Parathyroid adenoma (tissue), 2 donors: ENCODE measurements at regions not wholly inside any gene's neighbourhood (a gene's known extent, or its start where the extent isn't known, plus 50 kb on each side); places are given as distances from the start of the nearest gene placed in this dataset.

ENCODE experiments used
- H2AFZ ChIP-seq: fragments of 300-600 bp; sonication (generic); one replicate; pipeline ENCODE4 v1.7.0; 2017; ENCODE audit warnings: antibody characterized with exemption, mild to moderate bottlenecking
- H3K27ac ChIP-seq: fragments of 300-600 bp; sonication (generic); one replicate; pipeline ENCODE4 v1.7.0; 2017
- H3K27me3 ChIP-seq: fragments of 300-600 bp; sonication (generic); one replicate; pipeline ENCODE4 v1.7.0; 2017; ENCODE audit warnings: low read length; ENCODE audit not compliant: control insufficient read depth, insufficient read depth
- H3K36me3 ChIP-seq: fragments of 300-600 bp; sonication (generic); one replicate; pipeline ENCODE4 v1.7.0; 2017; ENCODE audit warnings: low read length; ENCODE audit not compliant: control insufficient read depth, insufficient read depth
- H3K4me1 ChIP-seq: fragments of 300-600 bp; sonication (generic); one replicate; pipeline ENCODE4 v1.7.0; 2017; ENCODE audit warnings: control low read depth
- H3K4me2 ChIP-seq: fragments of 300-600 bp; sonication (generic); one replicate; pipeline ENCODE4 v1.7.0; 2017; ENCODE audit warnings: low read length
- H3K4me3 ChIP-seq: fragments of 300-600 bp; sonication (generic); one replicate; pipeline ENCODE4 v1.7.0; 2017; ENCODE audit warnings: low read depth, low read length
- H3K79me2 ChIP-seq: fragments of 300-600 bp; sonication (generic); one replicate; pipeline ENCODE4 v1.7.0; 2017; ENCODE audit warnings: control low read depth
- H3K9ac ChIP-seq: fragments of 300-600 bp; sonication (generic); one replicate; pipeline ENCODE4 v1.7.0; 2017; ENCODE audit warnings: mild to moderate bottlenecking
- H3K9me3 ChIP-seq: fragments of 300-600 bp; sonication (generic); one replicate; pipeline ENCODE4 v1.7.0; 2017; ENCODE audit warnings: low read length; ENCODE audit not compliant: control insufficient read depth
- TF ChIP-seq, protein P1 (sequence below): fragments of 300-600 bp; sonication (generic); IDR thresholded peaks from one replicate; pipeline ENCODE4 v1.7.0; 2017; ENCODE audit warnings: antibody characterized with exemption, mild to moderate bottlenecking
- donor health status: primary hyperparathyroidism.

DNA sequence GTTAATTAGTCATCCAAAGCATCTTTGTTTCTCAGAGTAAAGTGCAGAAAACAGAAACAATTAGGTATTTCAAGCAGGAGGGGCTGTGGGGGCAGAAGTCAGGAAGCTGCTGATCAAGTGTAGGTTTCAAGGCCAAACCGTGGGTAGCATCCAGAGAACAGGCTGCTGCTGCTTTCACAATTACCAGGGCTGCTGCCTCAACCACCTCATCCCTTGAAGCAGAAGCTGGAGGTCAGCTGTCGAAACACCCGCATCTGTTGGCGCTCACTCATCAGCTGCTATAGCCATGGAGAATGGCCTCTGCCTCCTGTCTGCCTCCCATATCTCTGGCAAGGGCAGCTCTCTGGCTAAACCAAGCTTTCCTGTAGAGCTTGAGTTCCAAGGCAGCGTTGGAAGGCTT, 122.9 kb upstream of the OSMR start:
- Histone ChIP-seq H3K4me3 (no peak overlapping the region), H3K9me3 (no peaks in the 10 kb centered on the region), H3K36me3 (no peaks in the 10 kb centered on the region), H3K4me1 (no peaks in the 10 kb centered on the region), H2AFZ (no peak overlapping the region), H3K9ac (no peak overlapping the region), H3K27me3 (no peaks in the 10 kb centered on the region), H3K27ac (no peak overlapping the region), H3K79me2 (no peaks in the 10 kb centered on the region), H3K4me2 (no peak overlapping the region)
- TF ChIP-seq, protein P1, sequence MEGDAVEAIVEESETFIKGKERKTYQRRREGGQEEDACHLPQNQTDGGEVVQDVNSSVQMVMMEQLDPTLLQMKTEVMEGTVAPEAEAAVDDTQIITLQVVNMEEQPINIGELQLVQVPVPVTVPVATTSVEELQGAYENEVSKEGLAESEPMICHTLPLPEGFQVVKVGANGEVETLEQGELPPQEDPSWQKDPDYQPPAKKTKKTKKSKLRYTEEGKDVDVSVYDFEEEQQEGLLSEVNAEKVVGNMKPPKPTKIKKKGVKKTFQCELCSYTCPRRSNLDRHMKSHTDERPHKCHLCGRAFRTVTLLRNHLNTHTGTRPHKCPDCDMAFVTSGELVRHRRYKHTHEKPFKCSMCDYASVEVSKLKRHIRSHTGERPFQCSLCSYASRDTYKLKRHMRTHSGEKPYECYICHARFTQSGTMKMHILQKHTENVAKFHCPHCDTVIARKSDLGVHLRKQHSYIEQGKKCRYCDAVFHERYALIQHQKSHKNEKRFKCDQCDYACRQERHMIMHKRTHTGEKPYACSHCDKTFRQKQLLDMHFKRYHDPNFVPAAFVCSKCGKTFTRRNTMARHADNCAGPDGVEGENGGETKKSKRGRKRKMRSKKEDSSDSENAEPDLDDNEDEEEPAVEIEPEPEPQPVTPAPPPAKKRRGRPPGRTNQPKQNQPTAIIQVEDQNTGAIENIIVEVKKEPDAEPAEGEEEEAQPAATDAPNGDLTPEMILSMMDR, result no peak

DNA sequence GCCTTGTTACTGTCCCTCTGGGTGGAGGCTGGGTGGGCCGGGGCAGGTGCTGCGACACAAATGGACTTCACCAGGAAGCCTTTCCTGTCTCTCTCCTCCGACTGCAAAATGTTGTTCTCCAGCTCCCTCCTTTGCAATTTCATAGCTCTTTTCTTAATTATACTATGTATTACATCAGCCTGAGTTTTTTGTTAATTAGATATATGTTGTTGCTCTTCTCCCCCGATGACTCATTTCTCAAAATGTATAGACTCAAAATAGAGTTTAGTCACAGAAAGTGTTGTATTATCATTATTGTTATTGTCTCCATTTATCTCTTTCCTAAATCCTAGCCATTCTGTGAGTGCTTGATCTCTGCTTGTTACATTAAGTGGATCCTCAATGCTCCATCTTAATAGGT, 122.4 kb upstream of the OSMR start:
- no peaks in the 10 kb centered on the region for H3K79me2 ChIP-seq
- H3K9ac ChIP-seq, result no peak overlapping the region
- TF ChIP-seq, protein P1, result no peak
- H3K4me3 ChIP-seq, result no peak overlapping the region
- no peak overlapping the region for H3K27ac ChIP-seq
- no peaks in the 10 kb centered on the region for H3K9me3 ChIP-seq
- H3K4me2 ChIP-seq, result no peak overlapping the region
- no peaks in the 10 kb centered on the region for H3K36me3 ChIP-seq
- no peaks in the 10 kb centered on the region for H3K27me3 ChIP-seq
- H2AFZ ChIP-seq, result no peak overlapping the region
- no peaks in the 10 kb centered on the region for H3K4me1 ChIP-seq

DNA sequence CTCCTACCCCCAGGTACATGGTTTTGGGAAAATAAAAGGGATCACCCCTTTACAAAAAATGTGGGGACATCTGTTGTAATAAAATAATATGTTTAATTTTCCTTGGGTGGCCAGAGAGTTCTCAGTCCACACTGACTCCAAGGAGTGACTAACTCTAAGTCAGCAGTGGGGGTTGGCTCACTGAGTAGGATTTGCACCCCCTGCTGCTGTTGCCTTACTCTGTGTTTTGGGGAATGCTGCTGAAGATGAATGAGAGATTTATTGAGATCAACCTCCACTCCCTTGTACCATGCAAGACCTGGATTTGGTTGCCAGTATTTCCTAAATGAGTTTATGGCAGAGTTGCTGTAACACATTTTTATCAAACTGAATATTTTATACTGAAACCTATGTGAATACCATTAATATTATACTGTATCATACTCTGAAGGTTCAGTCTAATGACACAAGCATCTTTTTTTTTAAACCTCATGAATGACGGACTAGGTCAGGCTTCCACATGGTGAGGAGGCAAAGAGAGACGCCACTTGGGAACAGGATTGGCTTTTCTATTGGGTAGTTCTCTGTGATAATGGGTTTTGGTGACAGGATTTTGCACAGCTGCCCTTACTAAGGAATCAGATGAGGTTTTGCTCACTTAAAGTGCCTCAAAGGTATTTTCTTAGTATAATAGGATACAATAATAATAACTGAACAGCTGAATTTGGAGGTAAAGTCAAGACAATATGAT, 121.3 kb upstream of the OSMR start:
- TF ChIP-seq, protein P1, result no peak
- Histone ChIP-seq H3K4me1 (no peaks in the 10 kb centered on the region), H3K27ac (no peak overlapping the region), H3K9me3 (no peaks in the 10 kb centered on the region), H3K9ac (no peak overlapping the region), H3K4me3 (no peak overlapping the region), H2AFZ (no peak overlapping the region), H3K79me2 (no peaks in the 10 kb centered on the region), H3K4me2 (no peak overlapping the region), H3K36me3 (no peaks in the 10 kb centered on the region), H3K27me3 (no peaks in the 10 kb centered on the region)

DNA sequence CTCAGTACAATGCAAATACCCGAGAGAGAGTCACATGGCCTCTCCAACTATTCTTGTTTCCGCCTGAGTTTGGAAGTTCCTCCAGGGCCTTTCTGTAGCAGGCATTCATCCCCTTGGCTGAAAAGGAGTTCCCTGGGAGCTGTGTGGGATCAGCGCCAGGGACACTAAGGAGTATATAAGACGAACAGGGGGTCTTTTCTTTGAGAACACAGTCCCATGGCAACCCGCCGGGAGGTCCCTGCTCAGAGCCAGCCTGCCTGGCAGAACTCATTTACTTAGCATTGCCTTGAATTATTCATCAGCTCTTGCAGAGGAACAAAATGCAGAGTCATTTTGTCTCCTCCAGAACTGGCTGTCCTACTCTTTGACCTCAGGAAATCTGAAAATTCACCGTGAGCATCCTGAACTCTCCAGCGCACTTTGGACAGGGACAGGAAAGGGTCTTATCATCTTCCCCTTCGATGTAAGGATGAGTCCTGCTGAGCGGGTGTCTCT, 120.4 kb upstream of the OSMR start:
- Histone ChIP-seq H3K4me1 (no peaks in the 10 kb centered on the region), H3K79me2 (no peaks in the 10 kb centered on the region), H3K9ac (no peak overlapping the region), H3K9me3 (no peaks in the 10 kb centered on the region), H3K36me3 (no peaks in the 10 kb centered on the region), H3K27me3 (no peaks in the 10 kb centered on the region), H3K4me2 (no peak overlapping the region), H3K4me3 (no peak overlapping the region), H2AFZ (no peak overlapping the region), H3K27ac (no peak overlapping the region)
- TF ChIP-seq, protein P1, result no peak

DNA sequence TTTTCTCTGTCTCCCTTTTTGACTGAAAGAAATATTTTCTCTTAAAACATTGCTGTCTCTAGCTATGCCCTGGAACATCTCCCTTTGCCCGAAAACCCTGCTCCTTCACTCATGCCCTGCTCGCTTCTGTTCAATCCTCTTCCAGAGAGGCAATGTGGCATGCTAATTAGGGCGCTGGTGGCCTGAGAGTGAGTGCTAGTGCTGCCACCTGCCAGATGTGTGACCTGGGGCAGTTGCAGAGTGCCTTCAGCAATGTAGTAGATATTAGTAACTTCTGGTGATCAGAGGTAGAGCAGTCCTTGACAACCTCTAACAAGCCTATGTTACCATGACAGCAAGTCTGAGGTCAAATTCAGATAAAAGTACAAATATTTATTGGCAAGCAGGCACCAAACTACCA, 119.5 kb upstream of the OSMR start:
- Histone ChIP-seq H3K27ac (no peak overlapping the region), H3K4me2 (no peak overlapping the region), H2AFZ (no peak overlapping the region), H3K4me1 (no peaks in the 10 kb centered on the region), H3K27me3 (no peaks in the 10 kb centered on the region), H3K9me3 (no peaks in the 10 kb centered on the region), H3K9ac (no peak overlapping the region), H3K4me3 (no peak overlapping the region), H3K79me2 (no peaks in the 10 kb centered on the region), H3K36me3 (no peaks in the 10 kb centered on the region)
- TF ChIP-seq, protein P1, result no peak
